Endothelial cell of umbilical vein (primary cell): ENCODE measurements at regions not wholly inside any gene's neighbourhood (a gene's known extent, or its start where the extent isn't known, plus 50 kb on each side); places are given as distances from the start of the nearest gene placed in this dataset.

Source experiments
- BruUV-seq: library from RNA; stranded (reverse); fragments of 400-500 nt; replicated peaks from 2 replicates; lab custom pipeline; 2021; lab: Mats Ljungman, UMichigan
- CTCF ChIA-PET: fragments of 300-600, 350-600 bp; sonication (Branson Sonifier 250); formaldehyde crosslinking; loops from one replicate; lab custom pipeline; 2021; ENCODE audit warnings: antibody characterized with exemption, inconsistent platforms; lab: Charles Lee
- POLR2A ChIA-PET: fragments of 300-600, 350-600 bp; sonication (Branson Sonifier 250); formaldehyde crosslinking; loops from one replicate; lab custom pipeline; 2021; ENCODE audit warnings: antibody characterized with exemption, inconsistent platforms; lab: Charles Lee
- DNase-seq: peaks from one replicate; pipeline ENCODE4 v3.0.0-alpha.2; 2011; ENCODE audit warnings: low read depth, low spot score
- FAIRE-seq: peaks from 2 replicates; lab custom pipeline; 2011; peaks lifted over from hg19 to GRCh38; lab: Jason Lieb, UNC
- H2AFZ ChIP-seq: 2 replicates; pipeline ENCODE4 v1.6.0; 2012; ENCODE audit warnings: low read depth, low read length, control low read depth, inconsistent platforms
- H3K27ac ChIP-seq: 2 replicates; pipeline ENCODE4 v1.5.1; 2011; ENCODE audit warnings: low read depth, mild to moderate bottlenecking, control low read depth, low read length, moderate library complexity; ENCODE audit not compliant: insufficient read depth
- H3K27me3 ChIP-seq, 2 experiments: 2 replicates each; pipeline versions ENCODE4 v1.6.0 to v1.6.1; 2011; ENCODE audit warnings: low read length in 2 of 2, mixed read lengths in 1 of 2; ENCODE audit not compliant: control insufficient read depth in 2 of 2, insufficient read depth in 2 of 2
- H3K36me3 ChIP-seq, 2 experiments: 2 replicates in 1 of 2; 3 replicates in 1 of 2; pipeline ENCODE4 v1.5.1; 2011; ENCODE audit warnings: low read length in 2 of 2, mild to moderate bottlenecking in 1 of 2, moderate library complexity in 1 of 2; ENCODE audit not compliant: control insufficient read depth in 2 of 2, insufficient read depth in 2 of 2; ENCODE audit errors: extremely low read depth in 1 of 2
- H3K4me1 ChIP-seq: 3 replicates; pipeline ENCODE4 v1.5.1; 2011; ENCODE audit warnings: mild to moderate bottlenecking, low read length; ENCODE audit not compliant: control insufficient read depth, insufficient read depth; ENCODE audit errors: extremely low read depth
- H3K4me2 ChIP-seq: 2 replicates; pipeline ENCODE4 v1.6.1; 2011; ENCODE audit warnings: low read length, control low read depth, mixed read lengths; ENCODE audit not compliant: insufficient read depth
- H3K4me3 ChIP-seq, 3 experiments: fragments of 200-600 bp in 1 of 3; sonication (generic), shearing (Covaris generic) in 1 of 3; replicated peaks in 1 of 3; 2 replicates each; pipeline ENCODE4 v1.5.1; 2011 to 2016; ENCODE audit warnings: control low read depth in 3 of 3, low read length in 3 of 3, mild to moderate bottlenecking in 2 of 3, inconsistent platforms in 1 of 3, low read depth in 1 of 3, moderate library complexity in 1 of 3; ENCODE audit not compliant: insufficient read depth in 1 of 3
- H3K79me2 ChIP-seq: 2 replicates; pipeline ENCODE4 v1.6.0; 2012; ENCODE audit warnings: low read length, inconsistent platforms; ENCODE audit not compliant: control insufficient read depth, insufficient read depth
- H3K9ac ChIP-seq: replicated peaks from 2 replicates; pipeline ENCODE3; 2011; ENCODE audit warnings: low read length, control low read depth; ENCODE audit not compliant: insufficient read depth; ENCODE audit errors: extremely low read depth
- H3K9me1 ChIP-seq: replicated peaks from 3 replicates; pipeline ENCODE4 v1.6.0; 2011; ENCODE audit warnings: mild to moderate bottlenecking, low read length; ENCODE audit not compliant: control insufficient read depth, insufficient read depth; ENCODE audit errors: extremely low read depth
- H3K9me3 ChIP-seq: replicated peaks from 2 replicates; pipeline ENCODE4 v1.5.1; 2012; ENCODE audit warnings: low read length, inconsistent platforms; ENCODE audit not compliant: control insufficient read depth, insufficient read depth
- H4K20me1 ChIP-seq: replicated peaks from 2 replicates; pipeline ENCODE3; 2011; ENCODE audit warnings: mild to moderate bottlenecking, low read length; ENCODE audit not compliant: control insufficient read depth, insufficient read depth; ENCODE audit errors: extremely low read depth
- EZH2 ChIP-seq: IDR thresholded peaks from 2 replicates; pipeline ENCODE4 v1.6.1; 2012; ENCODE audit warnings: borderline replicate concordance, low read depth, mild to moderate bottlenecking, moderate library complexity, low read length, inconsistent platforms; ENCODE audit not compliant: severe bottlenecking
- FOS ChIP-seq: IDR thresholded peaks from 2 replicates; pipeline ENCODE4 v1.6.1; 2011; ENCODE audit warnings: mild to moderate bottlenecking, low read length, moderate library complexity, borderline replicate concordance; ENCODE audit not compliant: insufficient read depth
- GATA2 ChIP-seq: IDR thresholded peaks from 2 replicates; pipeline ENCODE4 v1.7.0; 2011; ENCODE audit warnings: low read depth, mild to moderate bottlenecking, moderate library complexity, mixed read lengths, low read length; ENCODE audit not compliant: insufficient read length, insufficient read depth
- JUN ChIP-seq: IDR thresholded peaks from 2 replicates; pipeline ENCODE4 v1.6.1; 2011; ENCODE audit warnings: borderline replicate concordance, low read depth; ENCODE audit not compliant: insufficient read length, insufficient read depth
- MYC ChIP-seq: IDR thresholded peaks from one replicate; pipeline ENCODE4 v1.6.1; 2011; ENCODE audit warnings: mild to moderate bottlenecking, low read depth, low read length
- POLR2A ChIP-seq: IDR thresholded peaks from 2 replicates; pipeline ENCODE4 v1.6.1; 2012; ENCODE audit warnings: low read depth, mild to moderate bottlenecking, control low read depth, low read length
- POLR2AphosphoS5 ChIP-seq: IDR thresholded peaks from 2 replicates; pipeline ENCODE4 v1.6.1; 2012; ENCODE audit warnings: low read depth, mild to moderate bottlenecking, control low read depth, low read length, moderate library complexity; ENCODE audit not compliant: insufficient read depth
- dilution Hi-C: fragments of 300-500 bp; cut with MboI; formaldehyde crosslinking; loops from one replicate; pipeline ENCODE4 v1.15.0; 2019; ENCODE audit warnings: low sequenced_read_pairs; ENCODE audit not compliant: extremely low pct_ligation_motif_present
- intact Hi-C: fragments of 100-400 bp; cut with micrococcal nuclease; formaldehyde crosslinking; loops from one replicate; pipeline ENCODE4 v1.10.0; 2022
- TF ChIP-seq, protein P1 (sequence below): IDR thresholded peaks from 2 replicates; pipeline ENCODE4 v1.6.1; 2011; ENCODE audit not compliant: insufficient read depth, insufficient read length
- TF ChIP-seq, protein P2 (sequence below), 2 donors: IDR thresholded peaks; 1 replicate in 1 of 2; 2 replicates in 1 of 2; pipeline ENCODE4 v1.5.1; 2011; ENCODE audit warnings: low read length in 2 of 2, mild to moderate bottlenecking in 2 of 2, moderate library complexity in 2 of 2, control low read depth in 1 of 2, inconsistent platforms in 1 of 2, low read depth in 1 of 2; ENCODE audit not compliant: insufficient read depth in 1 of 2; ENCODE audit errors: extremely low read depth in 1 of 2

DNA sequence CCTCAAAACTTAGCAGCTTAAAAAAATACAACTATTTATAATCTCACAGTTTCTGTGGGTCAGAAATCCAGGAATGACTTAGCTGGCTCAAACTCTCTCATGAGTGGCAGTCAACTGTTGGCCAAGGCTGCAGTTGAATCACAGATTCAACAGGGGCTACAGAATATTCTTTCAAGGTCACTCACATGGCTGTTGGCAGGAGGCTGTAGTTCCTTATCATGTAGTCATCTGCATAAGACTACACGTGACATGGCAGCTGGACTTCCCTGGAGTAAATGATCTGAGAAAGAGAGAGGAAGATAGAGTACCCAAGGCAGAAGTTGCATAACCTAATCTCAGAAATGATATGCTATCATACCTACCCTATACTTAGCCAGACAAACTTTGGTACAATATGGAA, 75.2 kb upstream of the TSPAN2 start:
- Histone ChIP-seq H3K27me3 (no peaks in the 10 kb centered on the region), H3K9me3 (no peaks in the 10 kb centered on the region), H3K4me3 (no peak overlapping the region), H3K9me1 (no peaks in the 10 kb centered on the region), H3K27ac (no peak overlapping the region), H3K9ac (no peak overlapping the region), H3K79me2 (no peaks in the 10 kb centered on the region), H3K4me2 (no peak overlapping the region), H3K36me3 (no peaks in the 10 kb centered on the region), H2AFZ (no peak overlapping the region), H3K4me1 (peaks cover 44% of the 10 kb centered on the region), H4K20me1 (no peaks in the 10 kb centered on the region)
- dilution Hi-C loops (no loop called here), intact Hi-C loops (no loop called here)
- FAIRE-seq (no peak), DNase-seq (no peak)
- BruUV-seq = no TSS peak
- ChIA-PET CTCF (no interaction called here), POLR2A (no interaction called here)
- no peak for TF ChIP-seq GATA2
- no peak for TF ChIP-seq JUN
- no peak for TF ChIP-seq EZH2
- TF ChIP-seq MYC = no peak
- TF ChIP-seq FOS = no peak

DNA sequence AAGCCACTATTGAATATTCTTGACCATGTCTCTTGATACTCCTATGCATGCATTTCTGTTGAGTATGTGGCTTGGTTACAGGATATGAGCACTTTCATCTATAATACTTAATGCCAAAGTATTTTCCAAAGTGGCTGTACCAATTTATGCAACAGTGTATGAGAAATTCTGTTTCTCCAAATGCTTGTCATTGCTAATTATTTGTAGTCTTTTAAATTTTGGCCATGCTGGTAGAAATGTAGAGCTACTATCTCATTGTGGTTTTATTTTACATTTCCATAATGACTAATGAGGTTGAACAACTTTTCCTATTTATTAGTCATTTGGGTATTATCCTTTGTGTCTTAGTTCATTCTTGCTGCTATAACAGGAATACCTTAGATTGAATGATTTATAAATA, 71.4 kb upstream of the TSPAN2 start:
- H3K4me3 ChIP-seq = no peak overlapping the region
- H4K20me1 ChIP-seq = no peaks in the 10 kb centered on the region
- H3K4me2 ChIP-seq = no peak overlapping the region
- no peak overlapping the region for H3K9ac ChIP-seq
- no peaks in the 10 kb centered on the region for H3K9me3 ChIP-seq
- ChIA-PET CTCF (no interaction called here), POLR2A (no interaction called here)
- no peaks in the 10 kb centered on the region for H3K27me3 ChIP-seq
- H3K9me1 ChIP-seq = no peaks in the 10 kb centered on the region
- dilution Hi-C loops = no loop called here
- no peak overlapping the region for H2AFZ ChIP-seq
- intact Hi-C loops = no loop called here
- no peaks in the 10 kb centered on the region for H3K79me2 ChIP-seq
- TF ChIP-seq POLR2A = no peak
- TF ChIP-seq, protein P1, sequence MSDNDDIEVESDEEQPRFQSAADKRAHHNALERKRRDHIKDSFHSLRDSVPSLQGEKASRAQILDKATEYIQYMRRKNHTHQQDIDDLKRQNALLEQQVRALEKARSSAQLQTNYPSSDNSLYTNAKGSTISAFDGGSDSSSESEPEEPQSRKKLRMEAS = no peak
- no peak for TF ChIP-seq POLR2AphosphoS5
- TF ChIP-seq EZH2 = no peak
- TF ChIP-seq FOS = no peak
- TF ChIP-seq JUN = no peak
- TF ChIP-seq, protein P2, sequence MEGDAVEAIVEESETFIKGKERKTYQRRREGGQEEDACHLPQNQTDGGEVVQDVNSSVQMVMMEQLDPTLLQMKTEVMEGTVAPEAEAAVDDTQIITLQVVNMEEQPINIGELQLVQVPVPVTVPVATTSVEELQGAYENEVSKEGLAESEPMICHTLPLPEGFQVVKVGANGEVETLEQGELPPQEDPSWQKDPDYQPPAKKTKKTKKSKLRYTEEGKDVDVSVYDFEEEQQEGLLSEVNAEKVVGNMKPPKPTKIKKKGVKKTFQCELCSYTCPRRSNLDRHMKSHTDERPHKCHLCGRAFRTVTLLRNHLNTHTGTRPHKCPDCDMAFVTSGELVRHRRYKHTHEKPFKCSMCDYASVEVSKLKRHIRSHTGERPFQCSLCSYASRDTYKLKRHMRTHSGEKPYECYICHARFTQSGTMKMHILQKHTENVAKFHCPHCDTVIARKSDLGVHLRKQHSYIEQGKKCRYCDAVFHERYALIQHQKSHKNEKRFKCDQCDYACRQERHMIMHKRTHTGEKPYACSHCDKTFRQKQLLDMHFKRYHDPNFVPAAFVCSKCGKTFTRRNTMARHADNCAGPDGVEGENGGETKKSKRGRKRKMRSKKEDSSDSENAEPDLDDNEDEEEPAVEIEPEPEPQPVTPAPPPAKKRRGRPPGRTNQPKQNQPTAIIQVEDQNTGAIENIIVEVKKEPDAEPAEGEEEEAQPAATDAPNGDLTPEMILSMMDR (IDR thresholded peaks at IDR 0.05; ENCODE audit: extremely low read depth in 1 of 2, insufficient read depth in 1 of 2, low read depth in 1 of 2, low read length in 2 of 2) = no peak
- TF ChIP-seq MYC = no peak
- no peak for TF ChIP-seq GATA2
- DNase-seq (no peak), FAIRE-seq (no peak)
- H3K36me3 ChIP-seq = no peaks in the 10 kb centered on the region
- peaks cover 8% of the 10 kb centered on the region for H3K4me1 ChIP-seq
- BruUV-seq = no TSS peak
- H3K27ac ChIP-seq = no peak overlapping the region
